Gastrocnemius medialis (tissue), 4 donors: ENCODE measurements at regions not wholly inside any gene's neighbourhood (a gene's known extent, or its start where the extent isn't known, plus 50 kb on each side); places are given as distances from the start of the nearest gene placed in this dataset.

Experiments
- CTCF ChIP-seq, 5 experiments: fragments of 450-650 bp in 3 of 5; fragments of 200-600 bp in 2 of 5; sonication (generic) in 2 of 5; IDR thresholded peaks in 4 of 5; conservative IDR thresholded peaks in 1 of 5; 1 replicate in 4 of 5; 2 replicates in 1 of 5; pipeline ENCODE4 v1.5.1; 2016 to 2019; ENCODE audit warnings: antibody characterized with exemption in 5 of 5, mild to moderate bottlenecking in 3 of 5, moderate library complexity in 3 of 5
- POLR2A ChIP-seq, 2 donors: fragments of 450-650 bp; IDR thresholded peaks; one replicate each; pipeline ENCODE4 v1.6.1; 2017; ENCODE audit warnings: antibody characterized with exemption in 2 of 2, mild to moderate bottlenecking in 2 of 2, moderate library complexity in 2 of 2

- TF ChIP-seq CTCF (IDR thresholded peaks at IDR 0.05 in 4 of 5, conservative IDR thresholded peaks at IDR 0.05 in 1 of 5), result no peak
- TF ChIP-seq POLR2A (IDR thresholded peaks at IDR 0.05), result no peak
Observed at GRCh38 chr13:72559716-72560115, 167.7 kb downstream of the MZT1 start.
